Mucosa of gallbladder (tissue), 1 donor: ENCODE measurements at regions not wholly inside any gene's neighbourhood (a gene's known extent, or its start where the extent isn't known, plus 50 kb on each side); places are given as distances from the start of the nearest gene placed in this dataset.
"Not testable (repeated sequence)": the region's sequence is repeated elsewhere in the genome, so short reads cannot be mapped to it uniquely, and the experiment has no call there.

Source experiments
- DNase-seq: peaks from one replicate; pipeline ENCODE4 v3.0.0-alpha.2; 2020; ENCODE audit warnings: low spot score
- donor health status: DM: no; HTN: no; CAD: no.

DNA sequence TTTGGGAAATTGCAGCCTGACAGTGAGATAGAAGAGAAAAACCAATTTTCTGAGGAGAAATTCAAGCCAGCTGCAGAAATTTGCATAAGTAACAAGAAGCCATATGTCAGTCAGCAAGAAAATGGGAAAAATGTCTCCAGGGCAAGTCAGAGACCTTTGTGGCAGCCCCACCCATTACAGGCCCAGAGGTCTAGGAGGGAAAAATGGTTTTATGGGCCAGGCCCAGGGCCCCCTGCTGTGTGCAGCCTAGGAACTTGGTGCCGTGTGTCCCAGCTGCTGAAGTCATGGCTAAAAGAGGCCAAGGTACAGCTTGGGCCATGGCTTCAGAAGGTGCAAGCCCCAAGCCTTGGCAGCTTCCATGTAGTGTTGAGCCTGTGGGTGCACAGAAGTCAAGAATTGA, 296.1 kb downstream of the TTC6 start:
- not testable (repeated sequence) for DNase-seq

DNA sequence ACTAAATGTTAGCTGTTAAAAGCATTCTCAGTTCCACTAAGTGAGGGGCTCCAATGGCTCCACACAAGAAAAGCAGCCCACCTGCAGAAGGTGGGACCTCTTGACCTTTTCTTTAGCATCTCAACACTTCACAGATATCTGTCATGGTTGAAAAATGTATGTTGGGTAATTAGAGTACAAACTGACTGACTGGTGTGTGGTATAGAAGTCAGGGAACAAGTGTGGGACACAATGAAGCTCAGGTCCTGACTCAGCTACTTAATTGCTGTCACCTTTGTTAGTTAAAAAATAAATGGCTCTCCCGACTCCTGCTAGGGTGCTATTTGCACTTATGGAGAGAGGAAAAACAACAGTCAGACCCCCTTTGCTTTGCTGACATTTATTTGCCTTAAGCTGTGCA, 299.0 kb downstream of the TTC6 start:
- DNase-seq = no peak

DNA sequence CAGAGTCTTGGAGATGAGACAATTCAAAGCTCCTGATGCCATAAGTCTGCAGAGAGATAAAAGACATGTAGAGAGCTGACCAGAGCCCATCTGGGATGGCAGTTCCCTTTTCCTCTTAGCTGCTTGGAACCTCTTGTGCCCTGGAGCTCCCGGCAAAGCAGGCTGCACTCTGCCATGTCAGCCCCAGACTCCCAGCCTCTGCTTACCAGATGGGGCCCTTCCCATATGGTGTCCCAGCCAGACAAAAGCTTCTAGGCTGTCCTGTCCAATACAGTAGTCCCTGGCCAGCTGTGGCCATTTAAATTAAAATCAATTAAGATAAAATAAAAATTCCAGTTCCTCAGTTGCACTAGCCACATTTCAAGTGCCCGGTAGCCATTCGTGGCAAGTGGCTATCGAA, 303.9 kb downstream of the TTC6 start:
- no peak for DNase-seq

DNA sequence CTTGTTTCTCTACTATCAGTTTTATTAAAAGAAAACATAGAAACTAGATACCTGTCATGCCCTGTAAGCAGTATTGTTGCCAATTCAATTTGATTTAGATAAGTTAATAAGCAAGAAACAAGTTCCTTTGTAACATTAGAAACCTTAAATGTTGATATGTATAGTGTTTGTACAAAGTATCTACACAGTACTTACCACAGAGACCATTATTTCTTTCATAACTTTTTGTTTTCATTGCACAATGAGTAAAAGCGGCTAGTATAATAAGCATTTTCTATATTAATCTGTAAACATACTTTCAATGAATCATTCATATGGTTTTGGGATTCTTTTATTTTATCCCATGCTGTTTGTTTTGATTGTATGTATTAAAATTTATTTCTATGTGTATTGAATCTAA, 305.1 kb downstream of the TTC6 start:
- DNase-seq = no peak

DNA sequence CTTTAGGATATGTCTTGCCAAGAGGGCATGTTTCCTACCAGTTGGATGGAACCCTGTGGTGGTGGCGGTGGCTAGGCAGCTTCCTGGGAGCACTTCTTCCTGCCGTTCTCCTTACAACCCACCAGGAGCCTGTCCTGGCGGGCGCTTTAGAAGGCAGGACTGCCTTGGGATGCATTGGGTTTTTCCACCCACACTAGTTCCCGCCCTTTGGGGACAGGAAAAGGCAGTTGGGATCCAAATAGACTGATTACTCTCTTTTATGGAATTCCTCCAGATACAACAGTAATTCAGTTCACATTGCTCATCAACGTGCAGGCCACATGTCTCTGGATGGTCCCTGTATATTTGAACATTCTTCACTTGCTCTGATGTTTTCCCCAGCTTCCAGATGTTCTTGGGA, 305.7 kb upstream of the SSTR1 start:
- no peak for DNase-seq

DNA sequence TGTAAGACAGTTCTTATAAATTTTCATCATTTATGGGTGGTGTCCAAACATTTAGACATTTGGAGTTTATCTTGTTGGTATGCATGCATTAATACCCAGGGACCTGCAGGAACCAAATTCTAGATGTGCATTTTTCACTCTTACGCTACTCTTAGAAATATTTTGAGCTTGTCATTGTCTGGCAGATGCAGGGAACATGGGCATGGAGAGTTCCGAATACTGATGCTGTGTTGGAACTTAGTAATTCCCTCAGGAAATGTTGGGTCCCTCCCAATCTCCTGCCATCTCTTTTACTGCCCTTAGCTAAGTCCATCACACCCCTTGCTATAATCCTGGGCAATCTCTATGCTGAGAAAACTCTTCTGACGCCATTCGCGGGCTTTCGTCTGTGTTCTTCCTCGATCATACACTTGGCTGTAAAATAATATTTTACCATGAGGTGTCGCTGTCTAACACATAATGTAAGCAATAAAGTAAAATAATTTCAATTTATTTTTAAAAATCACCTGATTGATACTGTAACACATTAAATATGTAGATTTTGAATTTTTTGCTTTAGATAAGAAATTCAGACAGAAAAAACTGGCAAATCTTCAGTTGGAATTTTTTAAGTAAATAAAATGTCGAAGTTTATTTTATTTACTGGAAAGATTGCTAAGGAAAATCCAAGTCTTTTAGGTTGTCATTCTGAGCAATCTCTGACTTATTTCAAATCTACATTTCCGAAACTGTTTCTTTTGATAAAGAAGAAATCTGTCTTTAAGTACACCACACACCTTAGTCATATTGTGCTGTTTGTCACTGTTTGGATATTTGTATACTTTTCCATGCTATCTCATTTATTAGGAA, 304.1 kb upstream of the SSTR1 start:
- no peak for DNase-seq

DNA sequence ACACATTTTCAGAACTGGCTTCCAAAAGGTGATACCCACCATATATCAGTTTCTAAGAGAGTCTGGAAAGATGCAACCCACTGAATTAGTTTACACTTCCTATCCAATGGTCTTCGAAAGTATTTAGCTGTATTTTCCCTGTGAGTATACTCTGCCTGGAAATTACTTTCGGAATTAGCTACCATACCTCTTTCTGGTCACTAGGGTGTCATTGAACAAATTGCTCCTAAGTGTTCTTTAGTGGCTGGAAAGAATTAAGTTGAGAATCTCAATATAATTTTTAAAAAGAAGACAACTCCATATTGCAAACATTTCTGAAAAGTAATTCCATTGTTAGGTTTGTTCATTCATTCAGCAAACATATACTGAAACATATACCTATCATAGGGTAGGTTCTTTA, 283.1 kb upstream of the SSTR1 start:
- DNase-seq = no peak

DNA sequence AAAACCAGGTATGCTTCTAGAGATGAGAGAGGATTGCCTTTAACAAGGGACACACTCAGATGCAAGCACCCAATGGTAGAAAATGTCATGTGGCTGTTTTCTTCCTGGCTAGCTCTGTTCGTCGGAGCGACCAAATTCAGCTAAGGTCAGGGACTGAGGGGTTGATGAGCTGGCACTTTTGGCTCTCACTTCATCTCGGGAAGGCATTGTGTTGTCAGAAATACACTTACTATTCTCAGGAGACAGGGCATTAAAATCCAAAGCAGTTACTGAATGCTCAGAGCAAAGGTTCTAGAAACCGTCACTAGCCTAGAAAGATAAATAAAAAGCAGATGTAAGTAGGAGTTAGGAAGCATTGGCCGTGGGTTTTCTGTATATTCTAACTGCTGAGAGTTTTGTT, 275.7 kb upstream of the SSTR1 start:
- no peak for DNase-seq

DNA sequence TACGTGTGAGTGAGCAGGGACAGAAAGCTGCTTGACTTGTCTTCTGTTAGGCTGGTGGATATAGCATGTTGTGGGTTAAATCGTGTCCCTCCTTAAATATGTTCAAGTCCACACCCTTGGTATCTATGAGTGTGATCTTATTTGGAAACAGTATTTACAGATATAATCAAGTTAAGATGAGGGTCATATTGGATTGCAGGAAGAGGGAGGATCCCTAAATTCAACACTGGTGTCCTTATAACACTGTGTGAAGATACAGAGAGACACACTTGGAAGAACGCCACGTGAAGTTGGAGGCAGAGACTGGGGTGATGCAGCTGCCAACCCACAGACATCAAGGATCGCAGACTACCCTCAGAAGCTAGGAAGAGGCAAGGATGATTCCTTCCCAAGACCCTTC, 275.2 kb upstream of the SSTR1 start:
- no peak for DNase-seq

DNA sequence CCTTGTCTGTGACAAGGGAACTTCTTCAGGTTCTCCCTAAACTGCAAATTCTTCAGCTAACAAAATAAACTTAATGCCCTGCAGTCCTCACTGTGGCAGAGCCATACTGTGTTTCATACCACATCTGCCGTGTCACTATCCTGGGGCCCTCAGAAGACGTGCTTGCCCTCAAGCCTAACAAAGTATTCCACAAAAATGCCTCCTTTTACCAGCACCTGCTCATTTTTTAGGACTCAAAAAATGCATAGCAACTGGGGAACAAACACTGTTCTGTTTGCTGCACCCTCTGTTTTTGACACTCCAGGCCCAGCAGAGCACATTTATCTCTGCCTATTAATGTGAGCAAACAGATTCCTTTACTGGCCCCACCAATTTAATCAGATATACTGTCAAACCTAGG, 270.7 kb upstream of the SSTR1 start:
- DNase-seq = no peak

DNA sequence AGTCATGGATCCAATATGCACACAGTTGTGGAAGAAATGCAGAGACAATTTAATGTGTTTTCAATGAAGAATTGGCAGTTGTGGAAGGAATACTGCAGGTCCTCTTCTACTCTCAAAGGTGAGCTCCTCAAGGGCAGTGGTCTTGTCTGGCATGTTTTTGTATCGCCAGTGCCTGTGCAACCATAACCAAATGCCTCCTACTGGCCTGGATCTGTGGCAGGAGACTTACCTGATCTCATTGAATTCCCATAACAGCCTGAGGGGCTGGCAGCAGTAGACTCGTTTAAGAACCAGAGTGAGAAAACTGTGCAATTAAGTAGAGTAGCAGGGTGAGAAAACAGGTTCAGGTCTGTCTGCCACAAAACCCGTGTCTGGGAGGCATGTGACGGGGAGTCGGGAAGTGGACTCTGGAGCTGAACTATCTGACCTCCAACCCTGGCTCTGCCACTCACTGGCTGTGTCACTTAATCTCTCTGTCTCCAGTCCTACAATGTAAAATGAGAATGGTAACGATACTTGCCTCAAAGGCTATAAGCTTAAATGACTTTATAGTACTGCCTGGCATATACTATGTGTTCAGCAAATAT, 268.2 kb upstream of the SSTR1 start:
- DNase-seq = no peak

DNA sequence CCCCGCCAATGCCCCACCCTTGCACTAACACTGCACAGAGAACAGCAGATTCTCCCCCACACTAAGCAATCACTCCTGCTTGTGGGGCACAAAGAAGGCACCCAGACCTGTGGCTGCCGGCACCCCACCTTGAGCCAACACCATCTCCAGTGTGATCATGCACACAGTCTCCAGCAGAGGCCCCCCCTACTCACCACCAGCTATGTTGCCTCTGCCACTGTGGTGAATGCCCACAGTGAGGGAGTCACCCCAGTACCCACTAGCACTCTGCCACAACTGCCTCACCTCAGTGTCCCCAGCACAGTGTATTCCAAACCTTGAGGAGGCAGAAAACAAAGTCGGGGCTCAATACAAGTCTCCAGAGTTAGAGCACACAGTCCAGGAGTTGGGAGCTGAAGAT, 261.7 kb upstream of the SSTR1 start:
- no peak for DNase-seq

DNA sequence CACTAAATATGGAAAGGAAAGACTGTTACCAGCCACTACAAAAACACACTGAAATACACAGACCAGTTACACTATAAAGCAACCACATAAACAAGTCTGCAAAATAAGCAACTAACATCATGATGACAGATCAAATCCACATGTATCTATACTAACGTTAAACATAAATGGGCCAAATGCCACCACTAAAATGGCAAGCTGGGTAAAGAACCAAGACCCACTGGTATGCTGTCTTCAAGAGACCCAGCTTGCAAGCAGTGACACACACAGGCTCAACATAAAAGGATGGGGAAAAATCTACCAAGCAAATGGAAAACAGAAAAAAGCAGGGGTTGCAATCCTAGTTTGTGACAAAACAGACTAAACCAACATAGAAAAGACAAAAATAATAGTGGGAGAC, 260.9 kb upstream of the SSTR1 start:
- no peak for DNase-seq

DNA sequence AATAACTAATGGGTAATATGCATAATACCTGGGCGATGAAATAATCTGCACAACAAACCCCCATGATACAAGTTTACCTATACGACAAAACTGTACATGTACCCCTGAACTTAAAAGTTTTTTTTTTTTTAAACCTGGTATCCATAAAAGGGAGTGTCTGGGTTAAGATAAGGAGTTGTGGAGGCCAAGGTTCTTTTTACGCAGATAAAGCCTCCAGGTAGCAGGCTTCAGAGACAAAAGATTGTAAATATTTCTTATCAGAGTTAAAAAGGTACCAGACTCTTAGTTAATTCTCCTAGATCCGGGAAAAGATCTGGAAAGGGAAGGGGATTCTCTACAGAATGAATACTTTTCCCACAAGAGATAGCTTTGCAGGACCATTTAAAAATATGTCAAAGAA, 259.4 kb upstream of the SSTR1 start:
- no peak for DNase-seq

DNA sequence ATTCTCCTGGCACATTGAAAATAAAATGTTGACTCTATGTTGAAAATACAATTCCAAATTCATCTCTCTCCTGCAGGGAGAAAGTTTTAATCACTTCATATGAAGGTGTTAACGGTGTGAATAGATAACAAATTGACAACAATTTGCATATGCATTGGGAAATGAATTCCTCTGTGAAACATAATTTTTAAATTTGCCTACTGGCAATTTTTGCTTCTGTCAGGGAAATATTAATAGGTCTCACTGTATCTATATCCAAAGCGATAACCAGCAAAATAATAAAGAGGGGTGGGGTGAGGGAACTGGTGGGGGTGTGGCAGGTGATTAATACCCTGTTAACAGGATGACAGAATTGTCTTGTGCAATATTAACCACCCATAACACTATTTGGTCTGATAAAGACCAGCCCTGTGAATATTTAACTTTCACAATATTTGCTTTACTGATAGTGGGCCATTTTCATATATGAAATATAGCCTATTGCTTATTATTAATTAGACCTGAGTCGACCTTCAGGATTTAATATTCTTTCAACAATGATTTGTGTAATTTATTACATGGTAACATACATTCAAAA, 239.0 kb upstream of the SSTR1 start:
- DNase-seq = no peak

DNA sequence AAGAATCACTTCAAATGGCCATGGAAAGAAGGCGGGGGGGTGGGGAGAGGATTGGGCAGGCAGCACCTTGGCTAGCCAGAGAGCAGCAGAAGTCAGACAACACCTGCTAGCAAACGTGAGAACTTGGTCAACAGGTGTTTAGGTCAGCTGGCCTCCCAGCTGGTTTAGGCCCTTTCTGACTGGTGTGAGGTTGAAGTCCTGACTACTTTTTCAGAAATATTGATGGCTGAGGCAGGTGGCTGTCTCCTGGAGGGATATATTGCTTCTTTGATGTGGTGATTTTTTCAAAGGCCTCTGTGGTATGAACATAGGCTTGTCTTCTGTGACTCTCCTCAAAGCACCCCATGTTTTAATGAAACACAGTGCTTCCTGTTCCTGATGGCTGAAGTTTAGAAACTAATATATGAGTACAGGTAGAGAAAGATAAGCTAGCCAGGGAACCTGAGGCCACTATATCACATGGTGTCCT, 238.2 kb upstream of the SSTR1 start:
- no peak for DNase-seq

DNA sequence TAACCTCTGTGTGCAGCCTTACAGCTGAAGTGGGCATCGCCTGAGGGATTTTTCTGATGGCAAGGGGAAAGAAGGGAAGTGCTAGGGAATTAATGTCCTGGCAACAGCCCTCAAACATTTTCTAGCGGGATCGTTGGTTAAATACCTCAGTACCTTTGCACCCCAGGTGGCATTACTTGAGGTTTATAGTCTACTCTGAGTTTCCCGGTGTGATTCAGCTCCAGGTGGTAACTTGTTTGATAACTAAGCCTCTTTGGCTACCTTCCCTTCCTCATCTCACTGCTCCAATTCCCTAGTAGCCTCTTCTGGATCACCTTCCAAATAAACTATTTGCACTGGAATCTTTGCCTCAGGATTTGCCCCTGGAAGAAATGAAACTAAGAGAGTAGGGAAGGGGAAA, 237.0 kb upstream of the SSTR1 start:
- DNase-seq = no peak

DNA sequence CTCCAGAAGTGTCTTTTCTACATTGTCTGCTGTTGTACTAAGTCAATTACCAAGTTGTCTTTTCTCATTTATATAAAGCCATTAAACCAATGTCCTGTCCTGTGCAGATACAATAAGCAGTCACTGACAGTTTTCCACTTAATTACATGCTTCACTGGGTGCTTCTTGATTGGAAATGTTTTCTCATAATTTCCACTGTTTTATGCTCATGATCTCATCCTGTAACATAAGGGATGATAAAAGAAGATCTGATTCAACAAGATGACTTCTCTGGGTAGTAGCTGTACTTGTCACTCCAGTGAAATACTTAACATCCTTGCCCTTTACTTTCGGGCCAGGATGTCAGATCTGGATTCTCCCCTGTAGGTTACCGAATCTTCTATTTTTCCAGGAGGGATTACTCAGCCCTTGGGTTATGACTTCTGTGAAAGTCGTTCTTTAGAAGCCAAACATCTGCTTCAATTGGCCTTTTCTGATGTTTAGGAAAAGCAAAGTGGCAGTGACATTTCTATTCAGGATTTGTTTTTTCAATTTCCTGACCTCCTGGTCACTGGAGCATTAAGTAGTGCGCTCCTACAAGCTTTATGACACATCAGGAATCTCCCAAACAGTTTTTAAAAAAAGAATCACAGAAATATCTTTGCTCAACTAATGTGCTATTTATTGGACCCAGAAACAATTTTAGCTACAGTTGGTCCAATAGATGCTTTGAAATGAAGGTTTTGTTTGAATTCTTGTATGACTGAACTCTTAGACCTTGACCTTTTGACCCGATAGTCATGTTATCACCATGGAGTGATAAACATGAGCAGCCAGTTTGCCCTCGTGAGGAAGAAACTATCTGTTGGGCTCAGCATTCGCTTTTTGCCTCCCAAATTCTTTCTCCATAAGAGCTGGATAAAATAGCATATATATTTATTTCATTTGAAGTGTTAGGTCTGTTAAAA, 234.5 kb upstream of the SSTR1 start:
- no peak for DNase-seq

DNA sequence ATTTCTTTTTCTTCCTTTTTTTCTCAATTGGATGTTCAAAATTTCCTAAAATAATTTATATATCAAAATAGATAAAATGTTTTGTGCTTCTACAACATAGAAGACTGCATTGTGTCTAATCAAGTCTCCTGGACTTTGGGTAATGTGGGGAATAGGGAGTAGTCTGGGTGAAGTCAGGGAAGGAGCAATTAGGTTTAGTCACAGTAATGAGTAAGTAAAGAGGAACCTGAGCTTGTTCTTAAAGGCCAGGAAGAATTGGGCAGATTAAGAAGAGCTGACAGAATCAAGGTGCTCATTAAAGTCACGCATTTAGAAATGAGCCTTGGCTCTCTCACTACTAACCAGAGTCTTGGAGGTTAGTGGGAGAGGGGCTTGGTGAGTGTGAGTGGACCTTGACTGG, 233.3 kb upstream of the SSTR1 start:
- no peak for DNase-seq

DNA sequence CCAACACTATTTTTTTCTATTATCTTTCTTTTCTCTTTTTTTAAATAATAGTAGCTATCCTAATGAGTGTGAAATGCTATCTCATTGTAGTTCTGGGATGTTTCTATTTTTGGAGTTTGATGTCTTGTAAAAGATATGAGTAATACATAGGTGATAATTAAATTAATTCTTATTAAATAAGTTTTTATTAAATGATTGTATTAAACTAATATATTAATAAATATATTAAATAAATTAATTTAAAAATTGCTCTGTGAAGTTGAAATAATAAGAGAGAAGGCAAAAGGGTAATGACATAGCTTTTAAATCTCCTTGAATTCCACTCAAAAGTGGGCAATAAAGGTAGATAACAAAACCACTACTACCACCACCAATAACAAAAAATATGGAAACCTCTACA, 230.2 kb upstream of the SSTR1 start:
- no peak for DNase-seq

DNA sequence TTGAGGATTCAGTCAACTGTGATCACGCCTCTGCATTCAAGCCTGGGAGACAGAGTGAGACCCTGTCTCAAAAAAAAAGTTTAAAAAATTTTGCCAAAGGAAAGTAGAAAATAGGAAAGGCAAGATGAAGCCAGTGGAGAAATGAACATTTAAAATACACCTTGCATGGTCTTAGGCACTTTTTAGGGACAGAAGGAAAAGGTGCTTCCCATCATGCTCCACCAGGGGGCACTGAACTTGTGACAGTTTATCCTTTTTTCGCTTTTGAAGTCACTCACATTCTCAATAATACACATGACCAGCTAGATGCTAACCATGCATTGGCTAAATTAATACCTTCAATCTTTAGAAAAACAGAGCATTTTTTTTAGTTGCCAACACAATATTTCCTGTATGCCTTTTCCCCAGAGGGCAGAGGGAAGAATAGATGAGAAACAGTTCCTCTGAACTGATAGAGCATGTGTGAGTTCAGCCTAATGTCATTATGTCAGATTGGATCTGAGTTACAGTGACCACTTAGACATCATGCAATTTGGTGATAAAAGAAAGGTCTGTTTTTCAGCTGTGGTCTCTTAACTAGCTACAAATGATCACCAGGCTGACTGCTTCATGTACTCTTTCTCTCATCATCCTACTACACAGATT, 221.8 kb upstream of the SSTR1 start:
- peak; percentile 37 for DNase-seq

DNA sequence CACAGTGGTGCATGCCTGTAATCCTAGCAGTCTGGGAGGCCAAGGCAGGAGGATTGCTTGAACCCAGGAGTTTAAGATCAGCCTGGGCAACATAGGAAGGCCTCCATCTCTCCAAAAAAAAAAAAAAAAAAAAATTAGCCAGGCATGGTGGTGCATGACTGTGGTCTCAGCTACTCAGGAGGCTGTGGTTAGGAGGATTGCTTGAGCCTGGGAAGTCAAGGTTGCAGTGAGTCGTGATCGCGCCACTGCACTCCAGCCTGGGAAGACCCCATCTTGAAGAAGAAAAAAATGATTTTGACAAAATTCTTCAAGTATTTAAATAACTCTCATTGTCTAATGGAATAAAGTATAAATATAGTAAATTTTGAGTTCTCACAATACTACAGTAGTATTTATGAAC, 219.2 kb upstream of the SSTR1 start:
- no peak for DNase-seq
